DMS153 treated with DMSO at 0.1 percent for 48 hours (cell line): ENCODE measurements at regions not wholly inside any gene's neighbourhood (a gene's known extent, or its start where the extent isn't known, plus 50 kb on each side); places are given as distances from the start of the nearest gene placed in this dataset.
A peak's percentile ranks its signal among the peaks of the same experiment; 100 is the strongest.

Experiments
- DNase-seq: peaks from one replicate; lab custom pipeline; 2025; ENCODE audit not compliant: unreplicated experiment; lab: John Stamatoyannopoulos, UW

DNA sequence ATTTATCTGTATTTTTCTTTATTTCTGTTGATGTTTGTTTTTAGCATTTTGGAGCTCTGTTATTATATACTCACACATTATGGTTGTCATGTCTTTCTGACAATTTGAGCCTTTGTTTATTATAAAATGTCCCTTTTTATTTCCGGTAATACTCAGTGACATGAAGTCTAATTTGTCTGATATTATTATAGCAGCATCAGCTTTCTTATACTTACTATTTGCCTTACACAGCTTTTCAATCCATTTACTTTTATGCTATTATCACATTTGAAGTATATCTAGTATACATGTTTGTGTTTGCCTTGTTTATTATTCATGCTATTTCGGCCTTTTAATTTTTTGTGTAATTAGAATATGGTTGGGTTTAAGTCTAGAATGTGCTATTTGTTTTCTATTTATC lies 430.6 kb upstream of the FANCL start:
- DNase-seq = no peak

DNA sequence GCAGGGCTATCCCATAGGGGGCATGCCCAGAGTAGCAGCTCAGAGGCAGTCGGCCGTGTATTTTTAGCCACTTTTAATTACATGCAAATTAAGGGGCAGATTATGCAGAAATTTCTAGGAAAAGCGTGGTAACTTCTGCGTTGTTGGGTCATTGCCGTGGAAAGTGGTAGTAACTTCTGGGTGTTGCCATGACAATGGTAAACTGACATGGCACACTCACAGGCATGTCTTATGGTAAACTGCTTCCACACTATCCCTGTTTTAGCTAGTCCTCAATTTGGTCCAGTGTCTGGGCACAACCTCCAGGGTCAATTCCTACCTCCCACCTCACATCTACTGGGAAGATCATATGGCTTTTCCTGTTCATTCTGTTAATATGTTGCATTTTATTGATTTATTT lies 428.9 kb upstream of the FANCL start:
- no peak for DNase-seq

DNA sequence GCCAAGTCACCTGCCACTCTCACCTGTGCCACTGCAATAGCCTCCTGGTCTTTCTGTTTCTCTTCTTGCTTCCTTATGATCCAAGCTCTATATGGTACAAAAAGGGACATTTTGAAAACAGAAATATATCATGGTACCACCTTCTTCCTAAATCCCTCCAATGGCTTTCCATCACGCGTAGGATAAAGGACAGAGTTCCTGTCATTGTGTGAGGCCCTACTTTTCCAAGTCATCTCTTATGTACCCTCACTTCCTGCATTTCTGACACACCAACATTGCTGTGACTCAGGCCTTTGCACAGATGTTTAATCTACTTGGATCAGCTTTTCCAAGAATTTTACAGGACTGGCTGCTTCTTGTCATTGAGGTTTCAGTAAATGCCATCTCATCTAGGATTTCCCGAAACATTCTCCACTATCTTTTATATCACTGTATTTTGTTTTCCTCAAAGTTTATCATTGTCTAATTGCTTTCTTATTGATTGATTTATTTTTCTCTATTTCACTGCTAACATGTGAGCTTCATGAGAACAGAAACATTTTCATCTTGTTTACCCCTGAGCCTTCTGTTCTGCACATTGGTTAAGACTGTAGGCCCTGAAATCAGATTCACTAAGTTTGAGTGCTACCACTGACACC lies 426.1 kb upstream of the FANCL start:
- no peak for DNase-seq

DNA sequence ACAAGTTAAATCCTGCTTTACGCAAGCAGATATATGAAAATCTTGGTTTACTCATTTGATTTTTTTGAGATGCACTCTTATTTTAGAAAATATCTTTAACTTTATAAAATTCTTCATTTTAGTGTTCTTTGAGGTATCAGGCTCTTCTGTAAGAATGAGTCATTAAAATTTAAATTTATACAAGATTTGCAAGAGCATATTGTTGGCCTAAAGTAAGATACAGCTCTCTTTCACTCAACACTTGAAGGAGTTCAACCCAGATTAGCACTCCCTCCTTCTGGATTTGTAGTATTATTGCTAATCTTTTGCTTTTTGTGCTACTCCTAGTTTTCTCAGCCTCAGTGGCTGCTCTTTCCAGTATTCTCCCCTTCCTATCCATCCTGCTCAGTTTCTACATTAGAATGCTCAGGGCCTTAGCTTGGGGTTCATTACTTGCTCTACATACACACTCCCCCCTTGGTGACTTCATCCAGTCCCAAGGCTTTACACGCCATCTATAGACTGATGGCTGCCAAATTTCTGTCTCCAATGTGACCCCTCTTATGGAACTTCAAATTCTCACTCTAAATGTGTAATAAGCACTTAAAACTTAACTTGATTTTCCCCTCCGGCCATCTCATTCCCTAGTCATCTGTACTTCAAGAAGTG lies 425.3 kb upstream of the FANCL start:
- DNase-seq = no peak

DNA sequence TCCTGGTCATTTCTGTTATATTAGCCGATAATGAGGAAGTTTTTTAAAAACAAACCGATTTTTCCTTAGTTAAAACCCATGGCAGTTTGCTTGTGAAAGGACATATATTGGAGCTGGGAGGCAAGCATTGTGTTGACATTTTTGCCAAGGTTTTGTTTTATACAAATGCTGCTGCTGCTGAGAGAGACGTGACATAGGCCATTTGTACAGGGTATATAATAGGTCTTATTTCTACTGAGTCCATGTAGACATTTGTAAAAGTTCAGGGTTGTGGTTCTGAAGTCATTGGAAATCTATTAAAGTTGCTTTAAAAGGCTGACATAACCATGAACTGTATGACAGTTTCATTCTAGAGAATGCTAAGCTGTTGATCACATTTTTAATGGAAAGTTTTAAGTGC lies 424.0 kb upstream of the FANCL start:
- DNase-seq = no peak

DNA sequence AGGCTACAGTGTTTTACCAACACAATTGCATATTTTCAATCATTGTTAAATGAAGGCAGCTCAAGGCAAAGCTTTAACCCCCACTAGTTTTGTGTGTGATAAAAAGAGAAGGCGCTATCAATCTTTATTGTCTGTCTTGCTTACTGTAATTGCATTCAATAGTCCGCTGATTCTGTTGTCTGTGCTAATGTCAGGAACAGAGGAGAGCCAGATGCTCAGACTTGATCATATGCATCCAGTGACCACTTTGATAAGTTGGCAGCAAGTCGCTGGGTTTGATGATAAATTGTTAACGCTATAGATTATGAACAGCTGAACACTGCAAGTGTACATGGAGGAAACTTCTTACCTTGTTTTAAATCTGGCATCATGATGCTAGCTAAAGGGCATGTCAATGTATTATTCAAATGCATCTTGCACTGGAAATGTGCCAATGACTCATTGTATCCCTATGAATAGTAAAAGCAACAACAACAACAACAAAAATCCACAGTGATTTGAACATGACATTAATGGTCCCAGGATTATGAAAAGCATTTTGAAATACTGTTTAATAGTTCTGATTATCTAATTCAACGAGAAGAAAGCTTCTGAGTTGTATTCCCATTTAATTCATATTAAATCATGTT lies 423.5 kb upstream of the FANCL start:
- no peak for DNase-seq

DNA sequence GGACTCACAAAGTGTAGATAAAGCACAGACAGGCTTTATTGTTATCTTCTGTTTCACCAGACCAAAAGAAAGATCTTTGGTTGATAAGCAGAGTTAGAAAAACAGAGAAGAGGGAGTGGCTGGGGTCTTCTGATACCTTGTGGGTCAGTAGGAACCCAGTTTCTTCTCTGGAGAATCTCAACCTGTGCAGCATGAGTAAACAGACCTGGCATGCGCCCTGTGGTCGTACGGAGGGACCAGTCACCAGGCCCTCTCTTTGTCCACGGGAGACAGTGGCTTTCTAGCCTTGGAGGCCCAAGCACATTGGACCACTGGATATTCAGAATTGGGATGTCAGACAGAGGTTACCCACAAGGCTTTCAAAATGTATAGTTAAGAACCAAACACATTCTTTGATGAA lies 418.9 kb upstream of the FANCL start:
- no peak for DNase-seq

DNA sequence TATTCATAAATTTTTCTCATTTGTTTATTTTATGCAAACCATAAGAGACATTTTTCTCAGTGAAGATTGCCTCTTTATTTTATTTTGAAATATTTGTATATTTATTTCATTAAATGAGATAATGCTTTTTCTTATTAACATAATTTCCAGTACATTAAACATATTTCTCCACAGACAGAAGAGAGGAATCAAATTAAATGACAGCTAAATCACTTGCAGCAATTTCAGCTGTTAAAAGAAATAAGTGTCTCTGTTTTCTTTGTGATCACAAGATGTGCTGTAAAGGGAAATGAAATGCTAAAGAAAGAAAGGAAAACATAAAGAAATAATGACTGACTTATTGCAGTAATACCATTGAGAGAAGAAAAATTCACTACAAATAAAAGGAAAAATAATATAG lies 414.0 kb upstream of the FANCL start:
- no peak for DNase-seq

DNA sequence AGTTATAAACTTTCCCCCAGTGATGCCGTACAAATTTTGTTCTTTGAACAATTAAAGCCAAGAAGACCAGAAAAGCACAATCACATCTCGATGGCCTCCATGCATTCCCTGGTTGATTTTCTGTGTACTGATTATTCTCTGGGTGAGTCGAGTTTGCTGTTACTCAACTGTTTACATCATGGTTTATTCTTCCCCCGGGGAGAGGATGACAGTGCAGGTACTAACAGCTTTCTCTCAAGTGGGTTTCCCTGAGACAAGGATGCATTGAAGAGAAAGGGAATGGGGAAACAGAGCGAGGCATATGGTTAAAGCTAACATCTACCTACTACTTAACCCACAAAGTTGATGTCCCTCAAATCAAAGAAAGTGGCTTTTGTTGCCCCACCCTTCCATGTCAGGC lies 410.8 kb upstream of the FANCL start:
- DNase-seq = no peak

DNA sequence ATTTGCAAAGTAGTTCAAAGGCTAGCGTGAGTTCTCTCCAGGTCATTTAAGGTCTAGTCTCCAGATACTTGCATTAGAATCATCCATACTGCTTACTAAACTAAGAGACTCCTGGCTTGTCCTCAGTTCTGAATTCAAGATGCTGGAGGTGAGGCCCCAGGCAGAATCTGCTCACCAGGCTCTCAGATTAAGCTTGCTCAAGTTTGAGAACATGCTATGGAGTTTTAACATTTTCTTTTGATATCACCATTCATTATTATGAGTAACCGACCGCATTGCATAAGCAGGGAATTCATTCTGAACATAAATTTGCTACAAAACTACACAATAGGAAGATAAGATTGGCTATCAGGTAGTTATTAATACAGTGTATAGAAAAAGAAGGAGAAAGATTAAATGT lies 409.7 kb upstream of the FANCL start:
- no peak for DNase-seq

DNA sequence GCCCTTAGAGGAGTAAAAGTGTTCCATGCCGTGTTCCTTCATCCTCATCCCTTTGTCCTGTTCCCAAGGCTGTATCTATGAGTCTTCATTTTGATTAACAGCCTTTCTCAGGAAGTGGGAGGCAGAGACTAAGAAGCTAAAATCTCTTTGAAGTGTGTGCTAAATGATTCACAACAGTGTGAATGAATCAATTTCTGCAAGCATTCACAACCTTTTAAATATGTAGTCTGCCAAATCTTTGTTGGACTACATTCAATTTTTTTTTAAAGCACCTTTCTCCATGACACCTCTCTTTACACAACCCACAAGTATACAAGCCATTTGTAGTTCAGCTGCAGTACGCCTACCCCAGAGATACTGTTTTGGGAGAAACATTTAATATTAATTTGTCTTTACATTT lies 408.6 kb upstream of the FANCL start:
- DNase-seq = no peak

DNA sequence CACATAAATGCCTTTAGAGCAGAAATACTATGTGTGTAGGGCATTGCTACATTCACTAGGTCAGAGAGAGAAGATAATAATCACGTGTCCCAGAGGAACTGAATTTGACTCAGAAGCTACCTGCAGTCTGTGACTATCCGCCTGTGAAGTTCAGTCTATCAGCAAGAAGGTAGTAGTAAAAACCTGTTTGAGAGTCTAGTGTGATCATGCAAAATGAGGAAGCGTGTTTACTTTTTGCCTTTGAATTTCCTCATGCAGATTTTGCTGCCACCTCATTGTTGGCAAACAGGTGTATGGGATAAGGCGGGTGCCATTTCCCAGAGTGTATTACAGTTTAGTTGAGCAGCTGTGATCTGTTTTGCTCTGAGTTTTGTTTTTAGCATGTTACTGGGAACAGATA lies 403.9 kb upstream of the FANCL start:
- no peak for DNase-seq

DNA sequence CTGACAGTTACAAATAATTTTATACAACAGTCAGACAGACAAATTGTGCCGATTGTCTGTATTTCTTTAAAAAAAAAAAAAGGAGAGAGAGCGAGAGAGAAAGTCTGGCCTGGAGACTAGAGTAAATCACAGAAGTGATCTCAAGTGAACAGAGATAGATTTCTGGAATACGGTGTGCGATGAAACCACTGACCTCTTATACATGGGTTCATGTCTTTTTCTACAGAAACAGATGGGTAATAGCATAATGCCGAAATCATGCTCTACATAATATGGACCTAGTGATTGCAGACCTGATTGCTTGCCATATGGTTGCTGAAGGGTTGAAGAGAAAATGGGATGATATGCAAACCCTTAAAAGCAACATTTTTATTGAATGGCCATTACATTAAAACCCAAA lies 403.3 kb upstream of the FANCL start:
- no peak for DNase-seq

DNA sequence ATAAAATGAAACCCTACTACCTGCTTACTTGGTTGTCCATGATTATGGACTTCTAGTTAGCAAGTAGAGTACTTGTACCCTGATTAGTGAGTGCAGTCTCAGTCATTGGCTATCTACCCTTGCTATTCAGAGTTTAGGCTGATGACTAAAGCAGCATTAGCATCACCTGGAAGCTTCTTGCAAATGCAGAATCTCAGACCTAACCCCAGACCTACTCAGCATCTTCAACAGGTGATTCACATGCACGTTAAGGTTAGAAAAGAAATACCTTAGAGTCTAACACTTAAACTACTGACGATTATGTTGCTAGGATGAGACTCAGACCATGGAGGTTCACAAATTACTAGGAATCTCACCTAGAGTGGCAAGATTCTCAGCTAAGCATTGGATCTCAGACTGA lies 399.9 kb upstream of the FANCL start:
- no peak for DNase-seq

DNA sequence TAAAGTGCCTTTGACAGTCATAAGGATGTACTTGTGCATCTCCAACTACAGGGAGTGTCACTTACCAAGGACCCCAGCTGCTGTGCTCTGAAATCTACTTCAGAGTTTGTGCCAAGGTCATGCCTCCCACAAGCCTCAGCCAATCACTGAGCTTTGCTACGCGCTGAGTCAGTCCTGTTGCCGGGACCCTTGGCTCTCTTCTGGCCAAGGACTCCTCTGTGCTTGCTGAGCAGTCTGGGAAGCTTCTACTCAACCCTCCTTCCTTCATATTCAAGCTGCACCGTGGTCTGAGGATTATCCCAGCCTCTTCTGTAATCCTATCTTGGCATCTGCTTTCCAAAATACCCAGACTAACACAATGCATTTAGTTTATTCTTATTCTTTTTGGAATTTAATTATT lies 398.9 kb upstream of the FANCL start:
- no peak for DNase-seq

DNA sequence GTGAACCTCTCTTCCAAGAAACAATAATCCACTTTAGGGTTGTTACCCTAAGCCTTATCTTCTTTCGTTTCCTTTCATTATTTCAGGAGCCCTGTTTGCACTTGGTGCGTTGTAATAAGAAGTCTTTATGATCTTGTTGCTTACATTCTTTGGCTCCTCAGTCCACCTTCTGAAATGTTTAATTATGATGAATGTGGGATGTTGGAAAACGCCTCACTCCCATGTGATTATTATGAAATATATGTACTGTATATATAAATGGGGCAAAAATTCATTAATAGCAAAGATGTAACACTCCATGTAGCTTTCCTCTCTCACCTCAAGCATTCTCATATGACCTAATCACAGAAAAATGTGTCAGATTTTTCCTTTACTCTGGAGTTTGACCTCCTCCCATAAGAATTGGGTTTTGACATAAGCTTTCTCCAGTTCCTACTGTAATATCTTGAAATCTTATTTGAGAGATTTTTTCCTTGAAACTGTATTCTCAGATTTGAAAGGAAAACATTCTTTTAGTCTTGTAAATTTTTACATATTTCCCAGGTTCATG lies 397.2 kb upstream of the FANCL start:
- DNase-seq = no peak

DNA sequence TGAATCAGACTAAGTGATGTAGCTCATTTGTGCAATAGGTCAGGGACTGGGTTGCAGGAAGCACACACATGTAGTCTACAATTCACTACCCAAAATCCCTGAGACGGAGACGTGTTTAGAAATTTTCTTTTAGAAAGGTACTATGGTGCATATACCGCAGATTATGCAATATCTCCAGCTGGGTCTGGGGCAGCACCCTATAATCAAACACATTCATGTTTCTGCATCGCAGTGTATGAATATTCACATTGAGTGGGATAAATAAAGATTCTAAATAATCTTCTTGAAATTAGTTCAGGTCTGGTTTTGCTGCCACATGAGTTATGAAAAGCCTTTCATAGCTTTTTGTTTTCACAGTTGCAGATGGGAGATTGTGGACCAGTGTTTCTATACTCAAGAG lies 395.7 kb upstream of the FANCL start:
- no peak for DNase-seq

DNA sequence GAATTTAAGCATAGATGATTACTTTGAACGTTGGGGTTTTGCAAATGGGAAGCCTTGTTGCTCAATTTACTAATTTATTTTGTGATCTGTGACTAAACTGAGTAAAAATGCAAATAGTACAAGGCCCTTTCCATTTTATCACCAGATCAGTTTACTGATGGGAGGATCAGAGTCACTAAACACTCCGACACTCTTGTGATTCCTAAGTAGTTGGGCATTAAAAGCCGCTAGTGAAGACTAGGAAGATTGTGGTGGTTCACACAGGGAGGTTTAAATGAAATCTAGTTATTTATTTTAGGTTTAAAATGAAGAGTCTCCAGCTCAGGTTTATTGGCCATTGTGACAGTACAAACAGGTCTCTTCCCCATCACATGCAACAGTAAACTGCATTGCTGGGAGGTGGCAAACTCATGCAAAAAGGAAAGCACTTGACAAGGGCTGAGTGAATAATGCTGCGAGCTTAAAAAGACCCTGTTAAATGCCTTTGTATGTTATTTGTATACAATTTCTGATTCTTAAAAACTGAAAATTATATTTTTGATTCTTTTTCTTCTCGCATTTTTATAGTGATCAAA lies 394.8 kb upstream of the FANCL start:
- no peak for DNase-seq

DNA sequence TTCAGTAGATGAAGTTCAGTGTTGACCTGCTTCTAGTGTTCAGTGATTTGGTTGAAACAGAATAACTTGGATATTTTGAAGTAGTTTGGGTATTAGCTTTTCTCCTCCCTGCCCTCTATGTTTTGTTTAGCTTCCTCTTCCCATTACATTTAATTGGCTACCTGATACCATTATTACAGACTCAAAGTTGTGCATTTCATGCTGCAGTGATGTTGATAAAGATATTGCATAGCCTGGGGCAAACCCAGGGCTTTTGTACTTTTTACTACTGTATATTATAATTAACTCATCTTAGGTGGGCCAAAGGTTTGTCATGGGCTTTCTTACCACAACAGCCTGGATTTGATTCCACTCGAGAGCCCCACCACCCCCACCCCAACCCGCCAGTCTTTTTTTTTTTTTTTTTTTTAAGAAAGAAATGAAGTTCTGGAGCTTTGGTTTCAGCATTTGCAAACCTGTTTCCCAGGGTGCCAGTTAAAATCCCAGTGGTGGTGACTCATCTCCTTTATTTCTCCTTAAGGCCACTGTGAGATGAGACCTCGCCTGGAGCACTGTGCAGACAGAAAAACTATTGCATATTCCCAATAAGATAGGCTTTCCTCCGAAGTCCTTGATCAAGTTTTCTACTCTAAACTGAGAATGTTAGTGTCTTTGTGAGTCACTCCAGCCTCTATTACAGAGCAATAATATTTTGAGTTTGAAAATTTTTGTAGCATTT lies 393.7 kb upstream of the FANCL start:
- peak; percentile 13 for DNase-seq

DNA sequence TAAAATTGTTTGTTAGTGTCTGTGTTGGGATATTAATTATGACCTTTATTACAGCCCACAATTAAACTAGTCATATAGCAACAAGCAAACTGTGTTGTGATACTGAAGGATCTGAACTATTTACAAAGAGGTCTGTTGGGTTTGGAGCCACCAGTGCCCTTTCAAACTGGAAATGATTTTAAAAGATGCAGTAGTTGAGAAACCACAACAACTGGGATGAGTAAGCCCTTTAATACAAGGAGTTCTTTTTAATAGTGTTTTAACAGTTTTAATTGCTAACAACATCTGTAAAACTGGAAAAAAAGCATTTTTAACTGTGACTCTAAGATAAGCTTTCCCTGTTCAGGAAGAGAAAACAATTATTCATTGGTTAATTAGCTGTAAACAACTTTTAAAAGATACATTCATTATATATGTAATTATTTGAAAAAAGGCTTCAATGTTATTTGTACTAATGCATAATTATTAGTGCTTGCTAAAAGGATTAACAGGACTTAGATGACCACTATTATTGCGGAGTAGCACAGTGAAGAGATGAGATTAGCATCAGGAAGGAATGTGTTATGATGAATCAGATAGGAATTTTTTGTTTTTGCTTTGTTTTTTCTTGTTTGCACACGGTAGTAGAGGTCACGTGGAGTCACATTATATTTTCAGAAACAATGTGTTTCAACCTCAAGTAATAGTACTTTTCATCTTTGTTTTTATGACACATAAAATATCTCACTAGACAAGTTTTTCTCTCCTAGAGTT lies 392.7 kb upstream of the FANCL start:
- no peak for DNase-seq

DNA sequence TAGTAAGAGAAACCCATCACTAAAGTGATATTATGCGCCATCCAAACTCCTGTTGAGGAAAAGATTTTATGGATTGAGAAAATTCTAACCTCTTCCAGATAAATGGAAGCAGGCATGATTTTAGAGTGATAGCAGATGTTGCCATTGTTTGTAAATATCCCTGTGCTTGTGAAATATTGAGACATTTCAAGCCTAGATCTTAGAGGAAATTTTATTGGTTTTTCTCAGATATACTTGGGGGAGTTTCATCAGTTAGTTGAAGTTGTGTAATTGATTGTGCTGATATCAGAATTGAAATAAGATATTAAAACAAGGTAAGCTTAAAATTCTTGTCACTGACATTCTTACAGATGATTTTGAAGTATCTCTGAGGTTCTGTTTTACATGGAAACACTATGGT lies 390.9 kb upstream of the FANCL start:
- no peak for DNase-seq
